GM12878 (cell line): ENCODE measurements at regions not wholly inside any gene's neighbourhood (a gene's known extent, or its start where the extent isn't known, plus 50 kb on each side); places are given as distances from the start of the nearest gene placed in this dataset.

Experiments
- ATAC-seq: fragments of 200-7000 bp; cut with Tn5 transposase; 3 replicates; pipeline ENCODE4 v1.9.1; 2020; ENCODE audit warnings: mild to moderate bottlenecking, moderate library complexity
- BruUV-seq: library from RNA; stranded (reverse); fragments of 400-500 nt; replicated peaks from 2 replicates; lab custom pipeline; 2021; lab: Mats Ljungman, UMichigan
- CTCF ChIA-PET: fragments of 300-600 bp; sonication (Branson Sonifier 250); formaldehyde crosslinking; extraction: SDS; loops from one replicate; lab custom pipeline; 2021; ENCODE audit warnings: inconsistent platforms; lab: Yijun Ruan, JAX
- POLR2A ChIA-PET: fragments of 350-600 bp; formaldehyde crosslinking; extraction: SDS; loops from one replicate; lab custom pipeline; 2021; ENCODE audit warnings: inconsistent platforms; lab: Charles Lee
- RAD21 ChIA-PET: fragments of 300-600 bp; sonication (Branson Sonifier 250); formaldehyde crosslinking; loops from one replicate; lab custom pipeline; 2023; ENCODE audit warnings: antibody characterized with exemption; ENCODE audit not compliant: unreplicated experiment; lab: Charles Lee
- SMC1A ChIA-PET: fragments of 300-600 bp; sonication (Branson Sonifier 250); formaldehyde crosslinking; loops from one replicate; lab custom pipeline; 2023; ENCODE audit not compliant: unreplicated experiment, uncharacterized antibody; lab: Charles Lee
- DNase-seq: peaks from one replicate; pipeline ENCODE4 v3.0.0-alpha.2; 2011; ENCODE audit warnings: low read depth, low spot score
- FAIRE-seq: peaks from 3 replicates; lab custom pipeline; 2011; peaks lifted over from hg19 to GRCh38; lab: Jason Lieb, UNC
- H2AFZ ChIP-seq: 2 replicates; pipeline ENCODE4 v1.6.0; 2011; ENCODE audit warnings: low read depth, low read length, control low read depth; ENCODE audit not compliant: control insufficient read depth
- H3K27ac ChIP-seq: 2 replicates; pipeline ENCODE4 v1.5.1; 2011; ENCODE audit warnings: control low read depth; ENCODE audit not compliant: control insufficient read depth, insufficient read depth
- H3K27me3 ChIP-seq, 2 experiments: replicated peaks in 1 of 2; 2 replicates each; pipeline versions ENCODE4 v1.6.0 to v1.6.1; 2011; ENCODE audit warnings: low read length in 1 of 2; ENCODE audit not compliant: control insufficient read depth in 2 of 2, insufficient read depth in 2 of 2
- H3K36me3 ChIP-seq, 2 experiments: 2 replicates each; pipeline ENCODE4 v1.5.1; 2011; ENCODE audit warnings: low read length in 1 of 2; ENCODE audit not compliant: control insufficient read depth in 2 of 2, insufficient read depth in 2 of 2
- H3K4me1 ChIP-seq: 2 replicates; pipeline ENCODE4 v1.6.1; 2011; ENCODE audit warnings: mild to moderate bottlenecking, low read length, moderate library complexity, mixed read lengths; ENCODE audit not compliant: control insufficient read depth, insufficient read depth
- H3K4me2 ChIP-seq: 2 replicates; pipeline ENCODE4 v1.6.0; 2011; ENCODE audit warnings: control low read depth; ENCODE audit not compliant: control insufficient read depth, insufficient read depth
- H3K4me3 ChIP-seq: fragments of 200-600 bp; sonication (generic); 2 replicates; pipeline ENCODE4 v1.5.1; 2016
- H3K79me2 ChIP-seq: 2 replicates; pipeline ENCODE4 v1.6.0; 2011; ENCODE audit warnings: low read length; ENCODE audit not compliant: control insufficient read depth, insufficient read depth
- H3K9ac ChIP-seq: 2 replicates; pipeline ENCODE4 v1.8.0; 2011; ENCODE audit warnings: low read length, control low read depth, mixed read lengths; ENCODE audit not compliant: control insufficient read depth, insufficient read depth
- H3K9me3 ChIP-seq: replicated peaks from 3 replicates; pipeline ENCODE4 v1.5.1; 2011; ENCODE audit warnings: mild to moderate bottlenecking, low read length; ENCODE audit not compliant: control insufficient read depth, insufficient read depth
- H4K20me1 ChIP-seq: 2 replicates; pipeline ENCODE4 v1.6.0; 2011; ENCODE audit not compliant: control insufficient read depth, insufficient read depth
- ASH2L ChIP-seq: fragments of 300-600, 200-600 bp; sonication (generic); IDR thresholded peaks from 2 replicates; pipeline ENCODE4 v1.6.1; 2017; ENCODE audit warnings: low read depth, mild to moderate bottlenecking, borderline replicate concordance
- CHD4 ChIP-seq: fragments of 200-600 bp; sonication (generic); IDR thresholded peaks from 2 replicates; pipeline ENCODE4 v1.6.1; 2016; ENCODE audit warnings: mild to moderate bottlenecking
- KDM1A ChIP-seq: fragments of 200-600 bp; sonication (generic); IDR thresholded peaks from 2 replicates; pipeline ENCODE4 v1.6.1; 2016; ENCODE audit warnings: borderline replicate concordance
- MAX ChIP-seq: IDR thresholded peaks from 2 replicates; pipeline ENCODE4 v1.6.1; 2012; ENCODE audit warnings: low read depth, low read length, improper control_type of control experiment
- MEF2A ChIP-seq: IDR thresholded peaks from 2 replicates; pipeline ENCODE4 v1.6.1; 2011; ENCODE audit warnings: low read depth, mild to moderate bottlenecking, low read length, moderate library complexity; ENCODE audit not compliant: insufficient read depth
- NRF1 ChIP-seq: conservative IDR thresholded peaks from 2 replicates; pipeline ENCODE4 v1.6.1; 2011; ENCODE audit warnings: mild to moderate bottlenecking, low read depth, low read length, improper control_type of control experiment
- POLR2AphosphoS2 ChIP-seq: IDR thresholded peaks from 2 replicates; pipeline ENCODE4 v1.6.1; 2011; ENCODE audit warnings: low read depth, mild to moderate bottlenecking, low read length, improper control_type of control experiment, moderate library complexity
- POU2F2 ChIP-seq: IDR thresholded peaks from 3 replicates; pipeline ENCODE4 v1.6.1; 2011; ENCODE audit warnings: low read depth, mild to moderate bottlenecking, low read length, borderline replicate concordance
- RAD21 ChIP-seq: IDR thresholded peaks from 2 replicates; pipeline ENCODE4 v1.6.1; 2011; ENCODE audit warnings: mild to moderate bottlenecking, low read depth, low read length, moderate library complexity; ENCODE audit not compliant: insufficient read depth
- RELB ChIP-seq: fragments of 450-650 bp; IDR thresholded peaks from 2 replicates; pipeline ENCODE4 v1.6.1; 2017; ENCODE audit warnings: low read depth, mild to moderate bottlenecking, moderate library complexity
- SREBF1 ChIP-seq: IDR thresholded peaks from 2 replicates; pipeline ENCODE4 v1.6.1; 2012; ENCODE audit warnings: mild to moderate bottlenecking, low read length
- SREBF2 ChIP-seq: IDR thresholded peaks from 2 replicates; pipeline ENCODE4 v1.6.1; 2012; ENCODE audit warnings: mild to moderate bottlenecking, low read length
- TAF1 ChIP-seq: IDR thresholded peaks from 2 replicates; pipeline ENCODE4 v1.6.1; 2011; ENCODE audit warnings: mild to moderate bottlenecking, low read depth, low read length, borderline replicate concordance
- TCF3 ChIP-seq: IDR thresholded peaks from 2 replicates; pipeline ENCODE4 v1.6.1; 2012; ENCODE audit warnings: low read depth, mild to moderate bottlenecking, low read length, borderline replicate concordance; ENCODE audit not compliant: insufficient read depth
- WGBS: methylation state at CpG from one replicate; pipeline ENCODE4 v1.1.6; 2016; ENCODE audit warnings: low lambda C conversion rate; ENCODE audit not compliant: insufficient replicate concordance, insufficient coverage; ENCODE audit errors: missing lambda C conversion rate; 5-methylcytosine and 5-hydroxymethylcytosine counted together
- in situ Hi-C: fragments of 300-500 bp; cut with MboI; formaldehyde crosslinking; loops from 9 replicates; pipeline ENCODE4 v1.14.3; 2018; ENCODE audit warnings: mixed read lengths
- intact Hi-C: fragments of 100-400 bp; cut with micrococcal nuclease; formaldehyde crosslinking; loops from one replicate; pipeline ENCODE4 v1.14.2; 2022; ENCODE audit not compliant: unreplicated experiment

- POLR2A ChIA-PET, result no interaction called here
- Histone ChIP-seq H3K27ac (no peak overlapping the region), H3K9ac (no peak overlapping the region), H3K9me3 (no peaks in the 10 kb centered on the region), H3K27me3 (no peaks in the 10 kb centered on the region; a peak in 1 of 4 replicates), H2AFZ (no peak overlapping the region), H3K4me2 (no peak overlapping the region), H3K79me2 (no peaks in the 10 kb centered on the region), H3K4me3 (no peak overlapping the region), H3K36me3 (no peaks in the 10 kb centered on the region), H3K4me1 (no peaks in the 10 kb centered on the region), H4K20me1 (no peaks in the 10 kb centered on the region; the same call in 1 of the 2 replicates)
- no peak for DNase-seq
- SMC1A ChIA-PET, result no interaction called here
- in situ Hi-C loops (no loop called here), intact Hi-C loops (no loop called here)
- CTCF ChIA-PET, result no interaction called here
- no peak for FAIRE-seq
- BruUV-seq, result no TSS peak
- RAD21 ChIA-PET, result no interaction called here
- 43% methylated on average over 4 of the region's 4 CpGs for WGBS
- no peak for ATAC-seq
- TF ChIP-seq TCF3 (no peak), POLR2AphosphoS2 (no peak), POU2F2 (no peak), MAX (no peak), SREBF1 (no peak), CHD4 (no peak), TAF1 (no peak), MEF2A (no peak), RELB (no peak), KDM1A (no peak), SREBF2 (no peak), RAD21 (no peak), ASH2L (no peak), NRF1 (no peak)
Measured at GRCh38 chr5:61618577-61618976, 286.5 kb downstream of the ZSWIM6 start.
